ENCODE measurements at regions not wholly inside any gene's neighbourhood (a gene's known extent, or its start where the extent isn't known, plus 50 kb on each side); places are given as distances from the start of the nearest gene placed in this dataset.

DNA sequence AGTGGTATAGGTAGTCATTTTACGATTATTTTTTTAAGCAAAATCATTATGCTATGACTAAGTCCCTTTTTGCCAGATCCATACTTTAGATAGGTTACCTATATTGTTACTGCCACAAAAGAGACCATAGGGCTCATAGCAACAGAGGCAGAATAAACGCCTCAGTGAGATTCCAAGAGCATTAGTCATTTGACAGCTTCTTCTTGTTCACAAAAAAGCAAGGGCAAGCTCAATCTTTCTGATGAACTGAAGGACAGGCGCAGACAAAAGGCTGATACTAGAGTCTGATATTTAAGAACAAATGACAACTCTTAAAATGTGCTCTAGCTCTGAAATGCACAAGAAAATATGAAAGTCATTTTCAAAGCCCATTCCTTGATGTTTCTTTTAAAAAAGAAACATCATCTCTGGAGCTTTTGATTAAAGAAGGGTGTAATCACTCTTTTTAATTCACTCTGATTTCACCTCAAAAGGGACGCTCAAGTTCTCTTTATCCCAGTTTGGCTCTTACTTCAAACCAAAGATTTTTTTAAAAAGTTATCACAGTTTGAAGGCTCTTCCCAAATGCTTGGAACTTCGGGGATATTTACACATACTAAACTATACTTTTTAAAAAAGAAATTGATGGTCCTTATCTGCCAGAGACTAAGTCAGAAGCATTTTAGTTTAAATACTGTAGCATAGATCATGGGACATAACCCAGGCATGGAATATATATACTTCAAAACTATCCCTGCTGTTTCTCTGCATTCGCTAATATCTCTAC is 187.2 kb downstream of the EFNB2 start:
- Mint-ChIP-seq H3K27ac (no peak overlapping the region), H3K4me1 (no peaks in the 10 kb centered on the region), H3K27me3 (peaks cover 9% of the 10 kb centered on the region), H3K36me3 (no peaks in the 10 kb centered on the region), H3K9me3 (no peaks in the 10 kb centered on the region), H3K4me3 (no peak overlapping the region)
- no peak for ATAC-seq

DNA sequence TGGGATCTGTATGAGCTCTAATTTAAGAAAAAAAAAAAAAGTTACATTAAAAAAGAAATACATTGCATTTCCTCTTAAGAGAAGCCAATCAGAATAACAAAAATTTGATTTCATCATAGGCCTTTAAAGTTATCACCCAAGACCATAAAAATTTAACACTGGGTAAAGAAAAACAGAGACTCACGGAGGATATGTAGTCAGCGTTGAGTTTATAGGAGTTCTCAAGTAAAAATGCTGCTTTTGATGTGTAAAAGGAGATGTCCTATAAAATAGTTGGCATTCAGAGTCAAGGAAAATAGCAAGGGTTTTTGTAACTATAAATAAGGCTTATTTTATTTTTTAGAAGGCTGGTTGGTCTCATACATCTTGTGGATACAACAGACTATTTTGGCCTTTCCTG is 191.1 kb downstream of the EFNB2 start:
- H3K27me3 Mint-ChIP-seq: peaks cover 12% of the 10 kb centered on the region
- H3K4me1 Mint-ChIP-seq: no peaks in the 10 kb centered on the region
- H3K27ac Mint-ChIP-seq: no peak overlapping the region
- ATAC-seq: no peak
- H3K4me3 Mint-ChIP-seq: no peak overlapping the region
- peaks cover 16% of the 10 kb centered on the region for H3K9me3 Mint-ChIP-seq
- H3K36me3 Mint-ChIP-seq: no peaks in the 10 kb centered on the region

DNA sequence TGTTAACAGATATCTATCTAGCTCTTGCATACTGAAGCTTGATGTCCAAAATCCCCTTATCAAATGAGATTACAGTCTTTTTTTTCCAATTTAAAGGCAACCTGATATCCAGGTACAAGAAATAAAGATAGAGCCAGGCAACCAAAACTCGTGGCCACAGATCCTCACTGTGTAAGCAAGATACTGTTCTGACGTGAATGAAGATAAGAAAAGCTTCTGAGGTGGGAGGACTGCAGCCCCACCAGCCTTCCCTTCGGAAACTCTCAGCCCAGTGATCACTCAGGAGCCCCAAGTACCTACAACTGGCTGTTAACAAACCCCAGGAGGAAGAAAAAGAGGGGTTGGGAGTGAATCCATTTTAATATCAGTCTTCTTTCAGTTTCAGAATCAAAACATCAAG is 191.6 kb downstream of the EFNB2 start:
- Mint-ChIP-seq H3K9me3 (peaks cover 18% of the 10 kb centered on the region), H3K27me3 (peaks cover 12% of the 10 kb centered on the region), H3K36me3 (no peaks in the 10 kb centered on the region), H3K4me1 (no peaks in the 10 kb centered on the region), H3K4me3 (no peak overlapping the region), H3K27ac (no peak overlapping the region)
- ATAC-seq: no peak

DNA sequence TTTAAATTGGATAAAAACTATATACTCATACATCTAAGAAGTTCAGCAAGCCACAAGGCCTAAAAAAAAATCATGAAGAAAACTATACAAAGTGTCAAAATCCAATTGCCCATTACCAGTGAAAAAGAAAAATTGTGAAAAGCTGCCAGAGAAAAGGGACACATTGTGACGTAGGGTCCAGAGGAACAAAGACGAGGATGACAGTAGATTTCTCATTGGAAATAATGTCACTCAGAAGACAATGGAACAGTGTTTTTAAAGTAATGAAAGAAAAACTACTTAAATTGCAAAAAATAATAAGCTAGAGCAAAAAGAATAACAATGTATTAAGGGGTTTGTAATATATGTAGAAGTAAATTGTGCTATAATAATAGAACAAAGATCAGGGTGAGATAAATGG is 195.2 kb downstream of the EFNB2 start:
- H3K4me3 Mint-ChIP-seq: no peak overlapping the region
- peaks cover 22% of the 10 kb centered on the region for H3K9me3 Mint-ChIP-seq
- H3K27me3 Mint-ChIP-seq: peaks cover 12% of the 10 kb centered on the region
- H3K4me1 Mint-ChIP-seq: no peaks in the 10 kb centered on the region
- H3K27ac Mint-ChIP-seq: no peak overlapping the region
- no peaks in the 10 kb centered on the region for H3K36me3 Mint-ChIP-seq
- no peak for ATAC-seq

DNA sequence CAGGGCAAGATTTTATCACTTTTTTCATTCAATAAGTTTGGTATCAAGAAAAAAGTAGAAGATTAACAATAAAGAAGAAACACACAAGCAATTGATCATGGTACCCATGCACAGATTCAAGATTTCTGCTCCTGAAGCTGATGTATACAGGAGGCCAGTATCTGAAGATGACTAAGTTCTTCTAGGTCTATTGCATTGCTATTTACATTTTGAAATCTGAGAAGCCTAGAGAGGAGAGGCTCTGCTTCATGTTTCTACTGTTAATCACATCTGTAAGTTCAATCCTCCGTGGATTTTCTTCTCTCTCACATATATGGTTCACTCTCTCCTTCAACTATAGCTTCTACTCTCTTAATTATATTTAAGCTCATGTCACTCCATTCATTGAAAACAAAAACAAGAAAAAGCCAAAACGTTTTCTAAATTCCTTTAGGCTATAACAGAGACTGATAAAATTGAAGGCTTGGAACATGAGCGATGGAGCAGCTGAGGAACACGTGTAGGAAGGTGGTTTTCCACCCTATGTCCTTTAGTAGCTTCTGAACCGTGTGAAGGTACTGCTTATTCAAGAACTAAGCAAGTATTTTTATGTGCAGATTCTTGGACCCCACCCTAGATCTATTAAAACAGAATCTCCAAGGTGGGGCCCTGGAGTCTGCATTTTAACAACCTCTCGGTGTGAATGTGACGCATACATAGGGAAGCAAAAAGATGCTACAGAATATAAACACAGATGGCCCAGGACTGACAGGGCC is 198.2 kb downstream of the EFNB2 start:
- no peak for ATAC-seq
- H3K4me1 Mint-ChIP-seq: no peaks in the 10 kb centered on the region
- H3K9me3 Mint-ChIP-seq: peaks cover 22% of the 10 kb centered on the region
- no peak overlapping the region for H3K27ac Mint-ChIP-seq
- no peaks in the 10 kb centered on the region for H3K36me3 Mint-ChIP-seq
- peaks cover 12% of the 10 kb centered on the region for H3K27me3 Mint-ChIP-seq
- no peak overlapping the region for H3K4me3 Mint-ChIP-seq

DNA sequence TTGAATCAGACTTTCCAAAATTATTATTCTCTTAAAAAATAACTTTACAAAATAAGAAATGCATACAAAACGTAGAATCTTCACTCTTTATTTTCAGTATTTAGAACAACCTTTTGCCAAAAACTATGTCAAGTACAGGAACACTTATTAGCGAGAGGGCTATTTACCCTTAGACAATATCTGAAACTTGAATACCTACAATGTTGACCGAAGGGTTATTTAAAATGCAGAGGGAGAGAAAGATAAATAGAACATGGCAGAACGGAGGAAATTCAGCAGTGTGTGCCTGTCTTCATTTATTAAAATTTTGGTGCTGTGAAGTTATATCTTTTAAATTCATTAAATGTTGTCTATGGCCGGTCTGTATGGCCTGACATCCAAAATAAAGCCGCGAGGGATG is 198.8 kb downstream of the EFNB2 start:
- Mint-ChIP-seq H3K4me1 (no peaks in the 10 kb centered on the region), H3K27me3 (peaks cover 12% of the 10 kb centered on the region), H3K9me3 (peaks cover 21% of the 10 kb centered on the region), H3K36me3 (no peaks in the 10 kb centered on the region), H3K27ac (no peak overlapping the region), H3K4me3 (no peak overlapping the region)
- ATAC-seq: no peak

DNA sequence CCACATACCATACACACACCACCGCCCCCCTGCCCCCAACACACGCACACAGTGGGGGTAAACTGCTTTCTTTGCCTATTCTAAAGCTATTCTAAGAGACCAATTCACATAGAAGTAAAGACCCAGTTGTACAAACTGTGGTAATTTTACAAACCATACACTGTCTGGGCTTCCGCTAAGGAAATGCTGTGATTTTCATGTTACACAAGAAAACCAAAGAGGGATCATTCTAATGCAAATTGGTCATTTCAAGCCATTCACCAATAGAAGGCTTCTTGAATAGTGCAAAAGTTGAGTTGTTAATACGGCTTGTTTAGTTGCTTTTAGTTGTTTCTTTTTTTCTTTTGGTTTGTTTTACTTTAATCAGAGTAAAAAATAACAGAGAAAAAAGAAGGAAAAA is 202.8 kb downstream of the EFNB2 start:
- H3K27me3 Mint-ChIP-seq: no peaks in the 10 kb centered on the region

GRCh38 chr13:106331116-106331515 is 204.3 kb downstream of the EFNB2 start:
- H3K4me3 Mint-ChIP-seq: no peak overlapping the region
- peak; percentile 8 for ATAC-seq
- H3K4me1 Mint-ChIP-seq: no peaks in the 10 kb centered on the region
- H3K9me3 Mint-ChIP-seq: no peaks in the 10 kb centered on the region
- no peaks in the 10 kb centered on the region for H3K36me3 Mint-ChIP-seq
- no peak overlapping the region for H3K27ac Mint-ChIP-seq
- no peaks in the 10 kb centered on the region for H3K27me3 Mint-ChIP-seq

More for the DNA sequence above, 202.8 kb downstream of the EFNB2 start:
- ATAC-seq: no peak
- H3K27ac Mint-ChIP-seq: no peak overlapping the region
- H3K4me3 Mint-ChIP-seq: no peak overlapping the region
- no peaks in the 10 kb centered on the region for H3K9me3 Mint-ChIP-seq
- no peaks in the 10 kb centered on the region for H3K36me3 Mint-ChIP-seq
- no peaks in the 10 kb centered on the region for H3K4me1 Mint-ChIP-seq

- Mint-ChIP-seq H3K4me3 (no peak overlapping the region), H3K9me3 (no peaks in the 10 kb centered on the region), H3K4me1 (no peaks in the 10 kb centered on the region), H3K27ac (no peak overlapping the region), H3K27me3 (no peaks in the 10 kb centered on the region), H3K36me3 (no peaks in the 10 kb centered on the region)
- no peak for ATAC-seq
Observed at GRCh38 chr13:106329941-106330340, 205.5 kb downstream of the EFNB2 start.

GRCh38 chr13:106326751-106327150 is 208.7 kb downstream of the EFNB2 start:
- H3K4me1 Mint-ChIP-seq: no peaks in the 10 kb centered on the region
- H3K9me3 Mint-ChIP-seq: peaks cover 9% of the 10 kb centered on the region
- H3K27me3 Mint-ChIP-seq: no peaks in the 10 kb centered on the region
- H3K27ac Mint-ChIP-seq: no peak overlapping the region
- H3K4me3 Mint-ChIP-seq: no peak overlapping the region
- no peaks in the 10 kb centered on the region for H3K36me3 Mint-ChIP-seq
- ATAC-seq: no peak

- Mint-ChIP-seq H3K4me1 (no peaks in the 10 kb centered on the region), H3K36me3 (no peaks in the 10 kb centered on the region), H3K9me3 (peaks cover 12% of the 10 kb centered on the region), H3K27me3 (no peaks in the 10 kb centered on the region), H3K4me3 (no peak overlapping the region), H3K27ac (no peak overlapping the region)
- ATAC-seq: no peak
Observed at GRCh38 chr13:106324444-106324843, 211.0 kb downstream of the EFNB2 start.

DNA sequence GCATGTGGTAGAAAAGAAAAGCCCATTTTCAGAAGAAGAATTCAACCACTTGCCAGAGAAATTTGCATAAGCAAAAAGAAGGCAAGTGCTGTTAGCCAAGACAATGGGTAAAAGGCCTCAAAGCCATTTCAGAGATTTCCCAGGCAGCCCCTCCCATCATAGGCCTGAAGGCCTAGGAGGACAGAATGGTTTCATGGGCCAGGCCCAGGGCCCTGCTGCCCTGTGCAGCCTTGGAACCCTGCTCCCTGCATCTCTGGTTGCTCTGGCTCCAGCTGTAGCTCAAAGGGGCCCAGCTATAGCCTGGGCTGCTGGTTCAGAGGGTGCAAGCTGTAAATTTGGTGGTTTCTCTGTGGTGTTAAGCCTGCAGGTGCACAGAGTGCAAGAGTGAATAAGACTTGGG is 212.8 kb downstream of the EFNB2 start:
- peaks cover 12% of the 10 kb centered on the region for H3K9me3 Mint-ChIP-seq
- H3K27ac Mint-ChIP-seq: no peak overlapping the region
- H3K27me3 Mint-ChIP-seq: no peaks in the 10 kb centered on the region
- H3K4me1 Mint-ChIP-seq: no peaks in the 10 kb centered on the region
- no peaks in the 10 kb centered on the region for H3K36me3 Mint-ChIP-seq
- no peak overlapping the region for H3K4me3 Mint-ChIP-seq
- ATAC-seq: no peak

- H3K4me1 Mint-ChIP-seq: no peaks in the 10 kb centered on the region
- ATAC-seq: no peak
- no peaks in the 10 kb centered on the region for H3K27me3 Mint-ChIP-seq
- H3K27ac Mint-ChIP-seq: no peak overlapping the region
- peaks cover 9% of the 10 kb centered on the region for H3K9me3 Mint-ChIP-seq
- no peak overlapping the region for H3K4me3 Mint-ChIP-seq
- no peaks in the 10 kb centered on the region for H3K36me3 Mint-ChIP-seq
Observed at GRCh38 chr13:106318941-106319411, 216.5 kb downstream of the EFNB2 start.

- H3K4me1 Mint-ChIP-seq: no peaks in the 10 kb centered on the region
- H3K4me3 Mint-ChIP-seq: no peak overlapping the region
- peak; percentile 28 for ATAC-seq
- no peak overlapping the region for H3K27ac Mint-ChIP-seq
- no peaks in the 10 kb centered on the region for H3K36me3 Mint-ChIP-seq
- no peaks in the 10 kb centered on the region for H3K9me3 Mint-ChIP-seq
- H3K27me3 Mint-ChIP-seq: no peaks in the 10 kb centered on the region
Observed at GRCh38 chr13:106314417-106314816, 221.0 kb downstream of the EFNB2 start.

GRCh38 chr13:106311004-106311403 is 224.5 kb downstream of the EFNB2 start:
- Mint-ChIP-seq H3K4me3 (no peak overlapping the region), H3K27ac (no peak overlapping the region), H3K36me3 (no peaks in the 10 kb centered on the region), H3K27me3 (no peaks in the 10 kb centered on the region), H3K4me1 (no peaks in the 10 kb centered on the region), H3K9me3 (peaks cover 4% of the 10 kb centered on the region)
- no peak for ATAC-seq

DNA sequence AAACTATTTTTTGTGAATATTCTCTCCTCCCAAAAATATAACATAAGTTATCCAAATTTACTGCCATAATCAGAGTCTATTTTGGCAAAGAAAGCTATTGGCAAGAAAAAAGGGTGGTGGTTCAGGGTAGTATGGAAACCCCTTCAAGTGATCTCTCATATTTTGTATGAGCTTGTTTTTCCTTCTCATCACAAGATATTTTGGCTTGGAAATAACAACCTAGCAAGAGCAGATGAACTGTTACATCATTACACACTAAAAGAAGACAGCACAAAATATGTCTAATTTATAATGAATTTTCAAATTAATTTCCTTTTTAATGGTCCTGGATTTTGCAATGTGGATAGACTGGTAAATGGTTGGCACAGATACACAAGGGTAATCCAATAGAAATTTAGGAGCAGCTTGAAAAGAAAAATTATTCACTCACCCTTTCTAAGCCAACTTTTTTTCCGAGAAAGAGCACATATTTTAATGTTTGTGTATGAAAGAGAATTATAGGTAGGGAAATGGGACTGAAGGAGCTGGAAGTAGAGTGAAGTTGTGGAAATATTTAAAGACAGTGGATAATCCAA is 225.1 kb downstream of the EFNB2 start:
- Mint-ChIP-seq H3K9me3 (peaks cover 4% of the 10 kb centered on the region), H3K4me1 (no peaks in the 10 kb centered on the region), H3K27me3 (no peaks in the 10 kb centered on the region), H3K27ac (no peak overlapping the region), H3K4me3 (no peak overlapping the region), H3K36me3 (no peaks in the 10 kb centered on the region)
- no peak for ATAC-seq
